HG03378 (cell line): ENCODE measurements at regions not wholly inside any gene's neighbourhood (a gene's known extent, or its start where the extent isn't known, plus 50 kb on each side); places are given as distances from the start of the nearest gene placed in this dataset.

Experiments
- ATAC-seq: cut with Tn5 transposase; IDR thresholded peaks from one replicate; pipeline ENCODE4 v1.9.1; 2021; ENCODE audit warnings: mild to moderate bottlenecking, moderate library complexity; ENCODE audit not compliant: unreplicated experiment

- no peak for ATAC-seq
Observed at GRCh38 chr18:37754141-37754540, 188.5 kb upstream of the CELF4 start.

- no peak for ATAC-seq
Observed at GRCh38 chr18:37742436-37742835, 176.8 kb upstream of the CELF4 start.

GRCh38 chr18:37741032-37741623 is 175.5 kb upstream of the CELF4 start:
- no peak for ATAC-seq

GRCh38 chr18:37734406-37734805 is 168.8 kb upstream of the CELF4 start:
- no peak for ATAC-seq

GRCh38 chr18:37729716-37730115 is 164.1 kb upstream of the CELF4 start:
- ATAC-seq: no peak

- no peak for ATAC-seq
Observed at GRCh38 chr18:37724206-37724605, 158.6 kb upstream of the CELF4 start.

- no peak for ATAC-seq
Observed at GRCh38 chr18:37721544-37722522, 156.2 kb upstream of the CELF4 start.

GRCh38 chr18:37720663-37721062 is 155.1 kb upstream of the CELF4 start:
- no peak for ATAC-seq

GRCh38 chr18:37717656-37718055 is 152.1 kb upstream of the CELF4 start:
- ATAC-seq: no peak

GRCh38 chr18:37717098-37717497 is 151.5 kb upstream of the CELF4 start:
- ATAC-seq: no peak

GRCh38 chr18:37716106-37716735 is 150.6 kb upstream of the CELF4 start:
- no peak for ATAC-seq

- no peak for ATAC-seq
Observed at GRCh38 chr18:37714691-37715090, 149.1 kb upstream of the CELF4 start.

- no peak for ATAC-seq
Observed at GRCh38 chr18:37712776-37713175, 147.2 kb upstream of the CELF4 start.

- no peak for ATAC-seq
Observed at GRCh38 chr18:37711766-37712505, 146.3 kb upstream of the CELF4 start.

GRCh38 chr18:37710726-37711125 is 145.1 kb upstream of the CELF4 start:
- ATAC-seq: no peak

- no peak for ATAC-seq
Observed at GRCh38 chr18:37709740-37710139, 144.1 kb upstream of the CELF4 start.

GRCh38 chr18:37705016-37705415 is 139.4 kb upstream of the CELF4 start:
- ATAC-seq: no peak

GRCh38 chr18:37702841-37703240 is 137.2 kb upstream of the CELF4 start:
- ATAC-seq: no peak

GRCh38 chr18:37701967-37702366 is 136.4 kb upstream of the CELF4 start:
- ATAC-seq: no peak

- ATAC-seq: no peak
Observed at GRCh38 chr18:37698508-37699040, 133.0 kb upstream of the CELF4 start.

GRCh38 chr18:37694516-37694915 is 128.9 kb upstream of the CELF4 start:
- ATAC-seq: no peak
